Limb (tissue), 2 donors: ENCODE measurements at regions not wholly inside any gene's neighbourhood (a gene's known extent, or its start where the extent isn't known, plus 50 kb on each side); places are given as distances from the start of the nearest gene placed in this dataset.
"Not testable (repeated sequence)": the region's sequence is repeated elsewhere in the genome, so short reads cannot be mapped to it uniquely, and the experiment has no call there.

Source experiments
- DNase-seq, 2 donors: peaks; one replicate each; pipeline ENCODE4 v3.0.0-alpha.2; 2016; ENCODE audit errors: extremely low spot score in 2 of 2

DNA sequence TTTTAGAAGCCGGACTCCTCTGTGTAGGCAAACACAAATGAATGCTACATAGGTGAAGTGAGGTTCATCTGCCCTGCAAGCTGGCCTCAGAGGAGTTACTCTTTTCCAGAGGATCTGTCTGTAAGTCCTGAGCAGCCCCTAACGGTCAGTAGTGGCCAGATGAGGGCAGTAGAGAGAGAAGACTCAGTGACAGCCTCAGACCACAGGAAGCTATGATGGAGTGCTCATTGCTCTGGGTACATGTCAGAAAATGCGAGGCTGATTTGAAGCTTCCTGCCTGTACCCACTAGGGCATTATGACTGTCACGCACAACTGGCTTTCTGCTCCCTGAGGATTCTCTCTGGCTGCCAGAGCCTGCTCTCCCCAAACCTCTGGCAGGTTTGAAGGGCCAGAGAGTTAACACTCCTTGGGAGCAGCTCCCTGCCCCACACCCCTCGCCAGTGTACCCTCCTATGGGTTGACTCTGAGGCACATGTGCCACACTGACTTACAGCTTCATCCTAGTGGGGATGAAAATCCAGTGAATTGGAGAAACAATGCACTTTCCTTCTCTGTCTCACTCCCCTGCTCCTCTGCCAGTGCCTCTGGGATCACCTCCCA, 141.5 kb downstream of the GABRG2 start:
- peak; percentile 44 to 55 for DNase-seq

DNA sequence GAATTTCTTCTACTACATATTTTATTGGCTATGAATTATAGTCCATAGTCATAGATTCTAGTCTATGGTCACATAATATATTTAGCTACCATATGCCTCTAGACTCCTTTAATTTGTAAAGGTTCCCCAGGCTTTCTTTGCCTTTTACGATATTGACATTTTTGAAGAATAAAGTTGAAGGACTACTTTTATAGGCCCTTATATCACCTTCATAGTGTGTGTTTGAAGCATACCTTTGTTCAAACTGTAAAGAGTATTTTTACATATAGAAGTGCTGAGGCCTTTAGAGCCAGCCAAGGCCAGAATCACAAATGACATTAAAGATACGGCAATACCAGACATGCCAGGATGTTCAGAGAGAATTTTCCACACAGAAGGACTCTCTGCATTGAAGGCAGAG, 147.0 kb downstream of the GABRG2 start:
- no peak for DNase-seq

DNA sequence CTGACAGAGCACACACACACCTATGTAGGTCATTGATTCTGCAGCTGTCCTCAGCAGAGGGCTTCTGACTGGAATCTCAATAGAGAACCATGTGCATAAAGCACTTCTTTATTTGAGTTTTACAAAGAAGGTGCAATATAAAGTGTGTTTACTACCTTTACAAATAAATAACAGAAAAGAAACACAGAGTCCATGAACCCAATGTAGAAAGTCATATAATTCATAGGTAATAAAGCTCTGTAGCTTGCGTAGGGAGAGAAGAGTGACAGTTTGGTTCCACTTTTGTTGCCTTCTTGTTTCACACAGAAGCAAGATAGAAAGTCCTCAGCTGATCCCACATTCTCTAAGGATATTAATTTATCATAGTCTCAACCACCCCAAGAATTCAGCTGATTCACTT, 149.5 kb downstream of the GABRG2 start:
- DNase-seq = no peak

DNA sequence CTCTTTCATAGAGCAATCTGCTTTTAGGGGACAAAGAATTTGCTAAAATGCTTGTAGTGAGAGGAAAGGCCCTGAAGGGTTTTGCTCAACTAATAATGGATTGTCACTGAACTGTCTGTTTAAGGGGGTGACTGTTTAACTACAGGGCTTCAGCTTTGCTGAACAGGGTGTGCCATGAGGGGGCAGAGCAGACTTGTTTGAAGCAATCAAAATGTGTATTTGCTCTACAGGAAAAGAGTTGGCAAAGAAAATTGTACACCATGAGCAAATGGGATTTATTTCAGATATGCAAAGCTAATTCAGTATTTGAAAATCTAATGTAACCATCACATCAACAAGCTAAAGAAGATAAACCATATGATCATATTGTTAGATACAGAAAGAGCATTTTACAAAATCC, 154.3 kb downstream of the GABRG2 start:
- DNase-seq = no peak

DNA sequence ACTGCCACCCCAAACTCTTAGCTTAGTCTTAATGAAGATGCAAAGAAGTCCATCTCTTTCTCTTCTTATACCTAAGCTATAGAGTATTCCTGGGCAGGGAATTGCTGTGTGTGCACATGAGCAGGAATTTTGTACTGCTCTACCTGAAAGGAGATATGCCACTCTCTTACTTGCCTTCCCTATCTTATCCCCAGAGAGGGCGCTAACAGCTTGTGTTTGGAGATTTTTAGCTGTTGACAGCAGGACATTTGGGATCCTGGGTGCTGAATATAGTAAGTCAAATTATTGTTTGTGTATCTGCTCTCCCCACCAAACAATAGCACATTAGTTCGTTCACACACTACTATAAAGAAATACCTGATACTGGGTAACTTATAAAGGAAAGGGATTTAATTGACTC, 159.5 kb downstream of the GABRG2 start:
- no peak for DNase-seq

DNA sequence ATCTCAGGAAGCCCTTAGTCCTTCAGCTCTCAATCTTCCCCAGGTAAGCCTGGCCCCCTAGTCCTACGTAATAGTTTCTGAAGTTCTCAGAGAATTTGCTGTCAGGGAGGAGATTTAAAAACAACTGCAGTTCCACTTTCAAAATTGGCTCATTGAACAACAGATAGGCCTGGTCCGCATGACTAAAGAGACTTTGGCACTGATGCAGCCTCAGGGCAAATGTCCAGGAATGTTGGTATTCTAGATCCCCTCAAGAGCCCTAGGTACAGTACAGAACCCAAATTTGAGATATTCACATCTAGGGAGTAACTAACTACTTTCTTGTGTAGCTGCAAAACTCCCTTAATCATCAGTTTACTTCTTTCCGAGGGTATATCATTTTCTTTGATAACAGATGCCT, 162.8 kb downstream of the GABRG2 start:
- no peak for DNase-seq

DNA sequence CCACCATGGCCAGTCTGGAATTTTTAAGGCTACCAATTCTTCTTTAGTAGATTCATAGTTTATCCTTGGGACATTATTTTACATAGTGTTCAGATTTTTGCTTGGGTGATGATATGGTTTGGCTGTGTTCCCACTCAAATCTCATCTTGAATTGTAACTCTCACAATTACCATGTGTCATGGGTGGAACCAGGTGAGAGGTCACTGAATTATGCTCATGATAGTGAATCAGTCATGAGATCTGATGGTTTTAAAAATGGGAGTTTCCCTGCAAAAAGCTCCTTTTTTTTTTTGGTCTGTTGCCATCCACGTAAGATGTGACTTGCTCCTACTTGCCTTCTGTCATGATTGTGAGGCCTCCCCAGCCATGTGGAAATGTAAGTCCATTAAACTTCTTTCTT, 163.9 kb downstream of the GABRG2 start:
- DNase-seq = no peak

DNA sequence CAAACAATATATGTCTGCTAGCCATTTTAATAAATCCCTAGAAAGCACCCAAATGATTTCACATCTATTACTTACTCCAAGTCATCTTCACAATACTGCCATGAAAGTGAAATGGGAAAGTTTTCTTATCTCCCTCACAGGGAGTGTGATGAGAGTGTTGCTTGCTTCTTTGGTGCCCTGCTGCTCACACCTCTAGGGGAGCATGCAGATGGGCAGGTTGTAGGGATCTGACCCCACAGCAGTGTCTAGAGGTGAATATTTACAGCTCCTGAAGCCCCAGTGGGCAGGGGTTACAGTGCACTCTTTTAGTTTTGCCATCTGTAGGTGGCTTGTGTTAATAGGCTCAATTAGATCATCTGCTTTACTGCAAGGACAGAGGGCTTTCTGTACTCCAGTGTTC, 173.2 kb downstream of the GABRG2 start:
- DNase-seq = no peak

DNA sequence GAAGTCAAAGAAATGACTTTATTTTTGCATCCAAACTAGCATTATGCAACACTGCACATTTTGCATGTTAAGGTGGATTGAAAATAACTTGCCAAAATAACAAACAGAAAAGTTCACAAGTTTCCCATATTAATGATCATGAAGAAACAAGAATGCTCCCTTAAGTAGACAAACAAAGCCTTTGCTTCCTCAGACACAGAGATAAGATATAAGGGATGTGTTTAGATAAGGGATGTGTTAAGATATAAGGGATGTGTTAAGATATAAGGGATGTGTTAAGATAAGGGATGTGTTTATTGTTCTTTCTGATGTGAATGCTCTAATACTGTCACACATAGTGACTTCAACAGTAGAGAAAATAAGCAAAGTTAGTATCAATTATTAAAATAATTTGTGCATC, 174.8 kb downstream of the GABRG2 start:
- no peak for DNase-seq

DNA sequence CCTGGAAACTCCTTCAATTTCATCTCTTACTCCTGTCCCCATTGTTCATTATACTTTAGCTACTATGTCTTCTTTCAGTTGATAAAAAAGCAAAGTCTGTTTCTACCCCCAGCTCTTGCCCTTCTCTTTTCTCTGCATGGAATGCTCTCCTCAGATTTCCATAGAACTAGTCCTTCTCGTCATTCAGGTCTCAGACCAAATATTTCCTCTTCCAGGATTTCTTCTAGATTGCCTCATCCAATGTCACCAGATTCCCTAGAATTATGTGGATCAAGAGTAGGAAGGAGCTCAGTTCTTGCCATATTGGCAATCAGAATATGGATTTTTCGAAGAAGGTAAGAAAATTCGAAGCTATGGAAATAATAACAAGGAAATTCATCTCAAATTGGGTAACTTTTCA, 176.1 kb downstream of the GABRG2 start:
- no peak for DNase-seq

DNA sequence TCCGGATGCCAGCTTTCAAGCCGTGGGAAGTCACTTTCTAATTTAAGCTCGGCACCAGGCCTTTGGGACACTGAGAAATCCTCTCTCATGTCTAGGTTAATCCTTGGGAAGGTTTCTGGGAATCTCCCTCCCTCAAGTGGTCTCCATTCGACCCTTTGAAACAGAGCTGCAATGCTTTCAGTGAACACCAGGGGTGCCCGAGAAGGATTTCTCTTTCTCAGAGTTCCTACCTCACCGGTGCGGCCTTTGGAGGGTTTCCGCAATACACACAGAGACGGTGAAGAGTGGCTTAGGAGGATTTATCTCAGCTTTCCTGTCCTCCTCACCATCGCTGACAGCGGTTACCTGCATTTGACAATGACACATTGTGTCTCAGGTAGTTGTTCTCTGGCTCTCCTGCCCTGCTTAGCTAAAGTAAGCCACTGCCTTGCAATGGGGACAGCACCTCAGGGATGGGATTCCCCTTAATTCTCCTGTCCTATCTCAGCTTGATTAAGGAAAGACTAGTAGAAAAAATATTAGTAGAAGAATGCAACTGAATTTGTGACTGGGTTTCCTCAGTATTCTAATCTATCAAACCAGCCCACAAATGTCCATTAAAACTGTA, 180.6 kb downstream of the GABRG2 start:
- DNase-seq = no peak

DNA sequence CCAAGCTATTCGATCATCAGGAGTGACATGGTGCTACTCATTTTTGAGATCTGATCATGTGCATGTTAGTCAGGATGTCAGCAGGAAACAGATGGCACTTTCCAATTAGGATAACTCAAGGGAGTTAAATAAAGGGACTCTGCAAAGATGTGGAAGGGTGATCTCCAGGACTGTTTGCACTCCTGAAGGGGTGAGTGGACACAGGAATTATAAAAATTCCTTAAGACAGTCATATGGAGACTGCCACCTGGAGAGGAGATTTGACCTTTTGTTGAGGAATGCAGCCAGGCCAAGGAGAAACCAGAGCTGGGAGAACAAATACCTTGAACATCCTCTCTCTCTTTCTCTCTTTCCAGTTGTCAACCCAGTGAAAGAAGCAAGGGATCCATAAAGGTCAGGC, 189.1 kb downstream of the GABRG2 start:
- no peak for DNase-seq

DNA sequence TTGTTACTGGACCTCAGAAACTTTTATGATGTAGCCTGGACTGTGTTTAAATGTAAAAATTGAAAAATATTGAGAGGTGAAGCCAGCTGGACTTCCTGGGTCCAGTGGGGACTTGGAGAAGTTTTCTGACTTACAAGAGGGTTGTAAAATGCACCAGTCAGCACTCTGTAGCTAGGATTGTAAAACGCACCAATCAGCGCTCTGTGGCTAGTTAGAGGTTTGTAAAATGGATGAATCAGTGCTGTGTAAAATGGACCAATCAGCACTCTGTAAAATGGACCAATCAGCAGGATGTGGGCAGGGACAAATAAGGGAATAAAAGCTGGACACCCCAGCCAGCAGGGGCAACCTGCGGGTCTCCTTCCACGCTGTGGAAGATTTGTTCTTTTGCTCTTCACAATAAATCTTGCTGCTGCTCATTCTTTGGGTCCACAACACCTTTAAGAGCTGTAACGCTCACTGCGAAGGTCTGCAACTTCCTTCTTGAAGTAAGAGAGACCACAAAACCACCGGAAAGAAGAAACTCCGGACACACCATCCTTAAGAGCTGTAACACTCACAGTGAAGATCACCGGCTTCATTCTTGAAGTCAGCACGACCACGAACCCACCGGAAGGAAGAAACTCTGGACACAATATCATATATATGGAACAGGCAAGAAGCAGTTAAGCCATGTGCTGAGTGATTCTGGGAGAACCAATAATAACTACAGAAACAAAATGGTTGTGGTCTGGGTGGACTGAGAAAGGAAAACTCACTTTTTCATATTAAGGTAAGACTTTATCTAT, 201.3 kb downstream of the GABRG2 start:
- DNase-seq = no peak

DNA sequence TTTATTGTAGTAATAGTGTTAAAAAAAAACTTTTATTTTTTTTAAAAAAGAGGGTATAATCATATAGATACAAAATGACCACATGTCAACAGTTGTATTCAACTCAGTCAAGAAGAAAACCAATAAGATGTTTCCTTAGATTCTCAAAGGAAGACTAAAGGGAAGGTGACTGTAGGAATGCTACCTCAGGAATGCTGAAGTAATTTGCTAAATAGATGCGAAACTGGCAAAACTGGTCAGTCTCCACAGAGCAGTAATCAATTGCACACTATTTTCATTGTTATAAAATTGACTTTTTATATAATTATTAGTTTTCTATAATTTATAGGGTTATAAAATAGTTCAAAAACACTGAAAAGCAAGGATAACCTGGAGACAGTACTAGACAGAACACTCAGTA, 204.8 kb downstream of the GABRG2 start:
- no peak for DNase-seq

DNA sequence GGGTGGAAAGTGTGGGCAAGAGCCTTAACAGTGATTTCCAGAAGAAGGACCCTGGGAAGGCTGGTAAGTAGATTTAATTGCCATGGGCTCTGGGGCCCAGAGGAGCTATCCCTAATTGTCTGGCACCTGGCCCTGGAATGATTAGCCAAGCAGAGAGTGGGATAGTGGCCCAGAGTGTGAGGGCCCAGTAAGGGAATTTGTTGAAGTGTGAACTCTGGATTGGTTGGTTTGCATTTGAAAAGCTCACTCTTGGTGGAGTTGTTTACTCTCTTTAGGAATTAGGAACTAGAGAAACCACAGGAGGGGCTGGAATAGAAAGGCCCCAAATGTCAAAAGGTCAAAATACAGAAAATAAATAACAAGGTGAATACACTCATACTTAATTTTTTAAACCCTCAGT, 207.1 kb downstream of the GABRG2 start:
- DNase-seq = no peak

DNA sequence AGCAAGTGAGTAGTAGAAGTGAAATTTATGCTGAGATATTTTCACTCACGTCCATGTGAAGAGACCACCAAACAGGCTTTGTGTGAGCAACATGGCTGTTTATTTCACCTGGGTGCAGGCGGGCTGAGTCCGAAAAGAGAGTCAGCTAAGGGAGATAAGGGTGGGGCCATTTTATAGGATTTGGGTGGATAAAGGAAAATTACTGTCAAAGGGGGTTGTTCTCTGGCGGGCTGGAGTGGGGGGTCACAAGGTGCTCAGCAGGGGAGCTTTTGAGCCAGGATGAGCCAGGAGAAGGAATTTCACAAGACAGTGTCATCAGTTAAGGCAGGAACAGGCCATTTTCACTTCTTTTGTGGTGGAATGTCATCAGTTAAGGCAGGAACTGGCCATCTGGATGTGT, 207.8 kb downstream of the GABRG2 start:
- DNase-seq = not testable (repeated sequence)

DNA sequence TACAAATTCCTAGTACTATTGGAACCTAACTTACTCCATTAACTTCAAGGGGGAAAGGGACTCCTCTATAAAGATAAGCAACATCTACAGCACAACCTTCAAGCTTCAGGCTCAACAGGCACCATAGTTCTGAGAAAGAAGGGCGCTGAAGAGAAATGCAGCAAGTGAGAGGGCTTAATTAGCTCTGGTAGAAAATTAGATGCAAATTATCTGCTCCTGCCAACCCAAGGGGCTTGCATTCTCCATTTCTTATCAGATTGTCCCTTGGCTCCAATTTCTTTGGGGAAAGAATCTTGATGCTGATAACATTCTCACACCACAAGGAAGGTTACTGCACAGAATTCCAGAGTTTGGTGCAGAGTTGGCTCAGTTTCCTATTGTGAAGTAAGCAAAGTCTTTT, 214.6 kb downstream of the GABRG2 start:
- DNase-seq = no peak

DNA sequence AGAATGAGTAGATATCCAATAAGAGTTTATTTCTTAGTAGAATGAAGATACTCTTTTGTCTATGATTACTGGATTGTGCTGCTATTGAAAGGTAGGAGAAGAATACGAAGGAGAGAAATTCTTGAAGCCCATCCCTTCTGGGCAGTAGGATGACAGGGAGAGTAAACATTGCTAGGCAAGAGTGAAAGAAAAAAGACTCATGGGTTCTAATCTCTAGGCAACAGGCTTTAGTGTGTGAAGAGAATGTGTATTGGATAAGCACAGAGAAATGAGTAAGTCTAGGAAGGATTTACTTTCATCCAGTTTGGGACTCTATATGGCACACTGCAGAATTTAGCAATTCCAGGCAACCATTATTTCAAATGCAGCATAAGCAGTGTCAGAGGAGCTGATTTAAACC, 216.0 kb downstream of the GABRG2 start:
- DNase-seq = no peak

DNA sequence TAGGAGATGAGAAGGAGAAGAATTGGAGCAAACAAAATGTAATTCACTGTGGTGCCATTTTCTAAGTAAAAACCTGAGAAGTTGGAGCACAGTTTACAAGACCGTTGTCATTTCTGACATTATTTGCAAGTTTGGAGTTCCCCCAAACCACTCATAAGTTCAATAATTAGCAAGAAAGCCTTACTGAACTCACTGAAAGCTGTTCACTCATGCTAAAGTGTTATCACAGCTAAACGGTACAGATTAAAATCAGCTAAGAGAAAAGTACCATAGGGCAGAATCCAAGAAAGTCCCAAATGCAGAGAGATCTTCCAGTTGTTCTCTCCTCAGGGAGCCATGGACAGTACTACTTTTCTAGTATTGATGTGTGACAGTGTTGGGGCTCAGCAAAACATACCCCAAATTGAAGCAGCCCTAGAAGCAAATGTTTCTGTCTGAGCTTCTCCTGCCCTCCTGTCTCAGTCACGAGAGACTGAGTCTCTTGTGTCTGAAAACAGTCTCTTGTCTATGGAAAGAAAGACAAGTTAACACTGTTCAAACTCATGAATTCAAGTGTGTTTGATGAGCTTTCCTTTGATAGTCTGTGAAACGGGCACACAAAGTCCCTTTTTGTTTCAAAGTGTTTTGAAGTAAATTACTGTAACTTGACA, 221.2 kb downstream of the GABRG2 start:
- no peak for DNase-seq

DNA sequence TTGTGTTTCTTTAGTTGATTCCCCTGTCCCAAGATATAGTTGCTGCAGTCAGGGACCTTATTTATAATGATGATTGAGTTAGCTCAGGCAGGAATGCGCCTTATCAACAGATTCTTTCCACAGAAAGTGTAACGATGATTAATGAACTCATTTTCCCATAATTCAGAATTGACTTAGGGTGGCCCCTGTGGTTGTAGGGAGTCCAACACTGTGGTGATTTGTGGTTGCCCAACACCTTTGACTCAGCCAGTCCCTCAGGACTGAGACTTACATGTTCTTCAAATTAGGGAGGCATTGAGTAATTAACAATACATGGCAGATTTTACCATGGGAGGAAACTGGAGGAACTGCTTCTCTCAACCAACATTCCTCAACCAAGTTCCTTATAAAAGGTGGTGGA, 221.9 kb downstream of the GABRG2 start:
- DNase-seq = no peak

DNA sequence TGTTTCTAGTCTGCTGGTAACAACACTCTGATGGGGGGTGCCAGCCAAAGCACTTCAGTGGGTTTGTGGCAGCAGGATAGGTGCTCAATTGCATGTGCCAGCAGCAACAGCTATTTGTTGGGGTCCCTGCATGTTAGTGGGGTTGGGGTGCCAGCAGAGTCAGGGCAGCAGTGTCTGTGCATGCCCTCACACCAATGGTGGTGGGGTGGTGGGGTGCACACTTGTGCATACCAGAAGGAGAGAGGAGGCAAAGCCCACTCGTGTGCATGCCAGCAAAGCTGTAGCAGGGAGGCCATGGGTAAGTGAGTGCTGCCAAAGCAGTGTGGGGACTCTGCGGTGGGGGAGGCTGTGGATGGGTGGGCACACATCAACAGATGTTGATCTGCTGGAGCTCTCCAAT, 232.2 kb downstream of the GABRG2 start:
- no peak for DNase-seq

DNA sequence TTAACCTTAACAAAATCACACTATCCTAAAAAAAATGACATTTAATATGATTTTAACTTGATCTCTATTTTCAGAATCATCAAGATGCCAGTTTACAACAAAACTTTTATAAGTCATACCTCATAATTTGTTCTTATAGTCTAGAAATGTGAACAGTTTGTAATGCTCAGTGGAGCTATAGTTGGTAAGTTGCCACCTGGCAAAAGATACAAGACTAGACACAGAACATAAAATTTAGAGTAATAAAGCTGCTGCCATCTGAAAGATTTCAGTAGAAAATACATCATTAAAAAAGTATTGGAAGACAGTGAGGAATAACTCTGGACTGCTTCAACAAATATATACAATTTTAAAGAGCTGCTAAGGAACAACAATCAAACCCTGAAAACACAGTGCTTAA, 233.8 kb downstream of the GABRG2 start:
- no peak for DNase-seq

DNA sequence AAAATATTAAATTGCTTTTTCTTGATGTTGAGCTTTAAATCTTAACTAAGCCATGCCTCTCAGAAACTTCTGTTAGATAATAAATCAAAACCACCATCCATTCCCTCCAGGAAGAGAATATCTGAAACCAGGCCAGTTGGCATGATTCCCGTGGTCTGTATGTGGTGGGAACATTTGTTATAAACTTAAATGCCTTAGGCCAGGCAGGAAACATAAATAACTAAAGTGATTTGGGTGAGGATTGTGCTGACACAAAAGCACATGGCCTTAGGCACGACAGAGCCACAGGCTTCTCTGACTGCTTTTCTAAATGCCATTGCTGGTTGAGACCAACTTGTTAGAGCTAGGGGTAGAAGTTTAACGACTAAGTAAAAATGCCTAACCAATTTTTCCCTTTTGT, 255.9 kb downstream of the GABRG2 start:
- DNase-seq = peak; percentile 56 to 72
